Activated B cell treated with CpG ODN at 0.5 μM for 24 hours (primary cell): ENCODE measurements at regions not wholly inside any gene's neighbourhood (a gene's known extent, or its start where the extent isn't known, plus 50 kb on each side); places are given as distances from the start of the nearest gene placed in this dataset.

Source experiments
- ATAC-seq: fragments of 200-7000 bp; cut with Tn5 transposase; one replicate; pipeline ENCODE4 v1.10.0; 2021; ENCODE audit warnings: low read depth, mild to moderate bottlenecking, moderate library complexity
- CTCF ChIA-PET: fragments of 350-600 bp; sonication (Branson Sonifier 250); formaldehyde crosslinking; loops from one replicate; lab custom pipeline; 2021; ENCODE audit warnings: antibody characterized with exemption; lab: Charles Lee
- POLR2A ChIA-PET: fragments of 350-600 bp; sonication (Branson Sonifier 250); formaldehyde crosslinking; loops from one replicate; lab custom pipeline; 2021; ENCODE audit warnings: antibody characterized with exemption; lab: Charles Lee
- DNase-seq: peaks from one replicate; pipeline ENCODE4 v3.0.0; 2022
- H3K27ac Mint-ChIP-seq: one replicate; pipeline ENCODE4 v1.8.0; 2020; ENCODE audit warnings: mixed read lengths
- H3K27me3 Mint-ChIP-seq: one replicate; pipeline ENCODE4 v1.8.0; 2021; ENCODE audit warnings: mixed read lengths
- H3K36me3 Mint-ChIP-seq: one replicate; pipeline ENCODE4 v1.8.0; 2021; ENCODE audit warnings: low read depth, mixed read lengths
- H3K4me1 Mint-ChIP-seq: one replicate; pipeline ENCODE4 v1.8.0; 2021; ENCODE audit warnings: mixed read lengths
- H3K4me3 Mint-ChIP-seq: one replicate; pipeline ENCODE4 v1.8.0; 2020; ENCODE audit warnings: mild to moderate bottlenecking, mixed read lengths
- H3K9me3 Mint-ChIP-seq: one replicate; pipeline ENCODE4 v1.8.0; 2020; ENCODE audit warnings: mixed read lengths
- intact Hi-C: fragments of 100-400 bp; cut with micrococcal nuclease; formaldehyde crosslinking; loops from one replicate; pipeline ENCODE4 v1.15.1; 2024
- TF ChIP-seq, protein P1 (sequence below): fragments of 200-600 bp; IDR thresholded peaks from one replicate; pipeline ENCODE4 v1.8.0; 2022; ENCODE audit warnings: antibody characterized with exemption, mild to moderate bottlenecking

DNA sequence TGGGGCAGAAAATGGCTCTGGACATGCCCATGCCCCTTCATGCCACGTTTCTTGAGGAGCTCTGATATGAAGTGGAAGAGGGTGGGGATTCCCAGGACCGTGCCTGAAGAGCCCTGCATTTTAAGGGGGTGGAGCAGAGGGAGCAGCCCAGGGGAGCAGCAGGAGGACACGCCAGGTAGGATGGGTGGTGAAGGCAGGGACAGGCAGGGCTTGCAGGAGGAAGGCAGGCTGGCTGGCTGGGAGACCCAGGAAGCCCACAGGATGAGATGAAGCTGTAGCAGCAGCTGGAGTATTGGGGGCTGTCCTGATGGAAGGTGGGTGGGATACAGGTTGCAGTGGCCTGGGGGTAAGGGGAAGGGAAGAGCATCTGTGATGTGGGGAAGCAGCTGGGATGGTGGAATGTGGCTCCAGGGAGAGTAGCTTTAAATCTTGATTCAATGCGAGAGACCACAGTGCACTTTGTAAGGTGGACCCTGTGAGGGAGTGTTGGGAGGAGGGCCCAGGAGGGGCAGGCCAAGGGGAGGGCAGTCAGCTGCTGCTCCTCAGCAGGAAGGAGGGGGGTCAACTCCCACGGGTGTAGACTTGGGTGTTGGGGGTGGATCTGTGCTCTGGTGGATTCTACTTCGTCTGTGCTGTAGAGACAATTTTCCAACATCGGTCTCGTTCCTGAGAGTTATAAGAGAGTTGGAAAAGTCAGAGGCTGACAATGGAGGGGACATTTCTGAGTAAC lies 242.6 kb upstream of the IRX4 start:
- TF ChIP-seq, protein P1, sequence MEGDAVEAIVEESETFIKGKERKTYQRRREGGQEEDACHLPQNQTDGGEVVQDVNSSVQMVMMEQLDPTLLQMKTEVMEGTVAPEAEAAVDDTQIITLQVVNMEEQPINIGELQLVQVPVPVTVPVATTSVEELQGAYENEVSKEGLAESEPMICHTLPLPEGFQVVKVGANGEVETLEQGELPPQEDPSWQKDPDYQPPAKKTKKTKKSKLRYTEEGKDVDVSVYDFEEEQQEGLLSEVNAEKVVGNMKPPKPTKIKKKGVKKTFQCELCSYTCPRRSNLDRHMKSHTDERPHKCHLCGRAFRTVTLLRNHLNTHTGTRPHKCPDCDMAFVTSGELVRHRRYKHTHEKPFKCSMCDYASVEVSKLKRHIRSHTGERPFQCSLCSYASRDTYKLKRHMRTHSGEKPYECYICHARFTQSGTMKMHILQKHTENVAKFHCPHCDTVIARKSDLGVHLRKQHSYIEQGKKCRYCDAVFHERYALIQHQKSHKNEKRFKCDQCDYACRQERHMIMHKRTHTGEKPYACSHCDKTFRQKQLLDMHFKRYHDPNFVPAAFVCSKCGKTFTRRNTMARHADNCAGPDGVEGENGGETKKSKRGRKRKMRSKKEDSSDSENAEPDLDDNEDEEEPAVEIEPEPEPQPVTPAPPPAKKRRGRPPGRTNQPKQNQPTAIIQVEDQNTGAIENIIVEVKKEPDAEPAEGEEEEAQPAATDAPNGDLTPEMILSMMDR: no peak

DNA sequence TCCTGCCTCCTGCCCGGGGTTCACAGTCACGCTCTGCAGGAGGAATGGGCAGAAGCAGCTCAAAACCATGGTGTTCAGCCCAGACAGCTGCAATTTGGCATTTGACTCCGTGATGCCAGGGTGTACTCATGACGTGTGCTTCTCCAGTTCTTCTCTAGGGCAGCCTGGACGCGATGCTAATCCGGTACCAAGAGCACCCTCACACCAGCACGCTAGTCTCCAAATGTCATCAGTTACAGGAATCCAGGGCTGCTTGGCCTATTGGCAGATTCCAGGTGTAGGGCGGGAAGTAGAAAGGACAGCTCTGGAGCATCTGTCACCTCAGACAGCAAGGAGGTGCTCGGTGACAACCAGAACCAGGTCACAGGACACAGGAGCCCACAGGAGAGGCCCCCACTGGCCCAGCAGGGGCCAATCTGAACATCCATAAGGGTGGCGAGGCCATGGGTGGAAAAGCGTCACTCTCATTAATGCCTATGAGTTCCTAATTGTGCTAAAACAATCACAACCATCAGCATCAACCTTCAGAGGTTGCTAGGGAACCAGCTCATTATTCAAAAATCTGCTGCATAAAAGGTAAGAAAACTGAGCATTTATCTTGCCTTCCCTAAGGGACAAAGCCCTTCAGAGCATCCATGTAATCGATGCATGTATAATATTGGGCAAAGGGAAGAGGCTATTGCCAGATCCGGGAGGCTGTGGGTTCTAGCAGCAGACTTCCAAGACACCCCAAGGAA lies 241.9 kb upstream of the IRX4 start:
- ChIA-PET POLR2A (no interaction called here), CTCF (no interaction called here)
- H3K4me1 Mint-ChIP-seq: no peaks in the 10 kb centered on the region
- H3K36me3 Mint-ChIP-seq: no peaks in the 10 kb centered on the region
- H3K9me3 Mint-ChIP-seq: peaks cover 10% of the 10 kb centered on the region
- ATAC-seq (no peak), DNase-seq (no peak)
- no peak overlapping the region for H3K4me3 Mint-ChIP-seq
- TF ChIP-seq, protein P1: no peak
- no peak overlapping the region for H3K27ac Mint-ChIP-seq
- H3K27me3 Mint-ChIP-seq: no peaks in the 10 kb centered on the region
- intact Hi-C loops: no loop called here

More for the DNA sequence above, 242.6 kb upstream of the IRX4 start:
- POLR2A ChIA-PET: no interaction called here
- Mint-ChIP-seq H3K4me1 (no peaks in the 10 kb centered on the region), H3K36me3 (no peaks in the 10 kb centered on the region), H3K27ac (no peak overlapping the region), H3K9me3 (peaks cover 10% of the 10 kb centered on the region), H3K27me3 (no peaks in the 10 kb centered on the region), H3K4me3 (no peak overlapping the region)
- CTCF ChIA-PET: no interaction called here
- no peak for DNase-seq
- intact Hi-C loops: no loop called here
- ATAC-seq: no peak

DNA sequence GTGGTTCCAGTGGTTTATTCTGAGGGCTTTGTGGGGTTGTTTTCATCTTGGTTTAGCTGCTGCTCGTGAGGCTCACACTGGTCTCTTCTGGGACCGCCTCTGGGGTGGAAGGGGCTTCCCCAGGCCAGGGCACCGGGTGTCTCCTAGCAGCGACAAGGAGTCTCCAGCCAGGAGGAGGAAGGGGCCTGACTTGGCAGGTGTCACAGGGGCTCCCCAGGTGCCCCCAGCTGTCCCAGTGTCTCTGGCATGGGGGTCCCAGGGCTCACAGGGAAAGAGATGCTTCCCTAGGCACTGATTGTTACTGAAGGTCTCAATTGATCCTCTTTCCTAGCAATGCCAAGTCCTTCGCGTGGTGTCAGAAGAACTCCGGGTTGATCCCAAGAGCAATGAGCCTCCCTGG lies 241.1 kb upstream of the IRX4 start:
- Mint-ChIP-seq H3K27ac (no peak overlapping the region), H3K4me1 (no peaks in the 10 kb centered on the region)

DNA sequence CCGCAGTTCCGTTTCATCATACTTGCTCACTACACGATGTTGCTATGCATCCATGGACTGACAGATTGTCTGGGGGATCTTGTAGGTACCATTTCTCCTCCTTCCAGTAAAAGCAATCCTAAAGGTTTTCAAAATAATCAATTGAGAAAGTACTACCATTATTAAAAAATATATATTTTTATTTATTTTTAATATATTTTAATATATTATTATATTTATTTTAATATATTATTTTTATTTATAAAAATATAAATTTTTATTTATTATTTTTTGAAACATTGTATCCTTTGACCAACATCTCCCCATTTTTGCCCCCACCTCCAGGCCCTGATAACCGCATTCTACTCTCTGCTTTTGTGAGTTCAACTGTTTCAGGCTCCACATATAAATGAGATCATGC lies 237.6 kb upstream of the IRX4 start:
- intact Hi-C loops: no loop called here
- H3K9me3 Mint-ChIP-seq: peaks cover 10% of the 10 kb centered on the region
- ChIA-PET CTCF (no interaction called here), POLR2A (no interaction called here)
- TF ChIP-seq, protein P1: no peak
- H3K4me3 Mint-ChIP-seq: no peak overlapping the region
- H3K27ac Mint-ChIP-seq: no peak overlapping the region
- DNase-seq: no peak
- H3K36me3 Mint-ChIP-seq: no peaks in the 10 kb centered on the region
- ATAC-seq: no peak
- H3K27me3 Mint-ChIP-seq: no peaks in the 10 kb centered on the region
- no peaks in the 10 kb centered on the region for H3K4me1 Mint-ChIP-seq

More for the DNA sequence above, 241.1 kb upstream of the IRX4 start:
- ChIA-PET CTCF (no interaction called here), POLR2A (no interaction called here)
- no peak for ATAC-seq
- DNase-seq: no peak
- TF ChIP-seq, protein P1: no peak
- Mint-ChIP-seq H3K27me3 (no peaks in the 10 kb centered on the region), H3K36me3 (no peaks in the 10 kb centered on the region), H3K9me3 (peaks cover 10% of the 10 kb centered on the region), H3K4me3 (no peak overlapping the region)
- intact Hi-C loops: no loop called here

DNA sequence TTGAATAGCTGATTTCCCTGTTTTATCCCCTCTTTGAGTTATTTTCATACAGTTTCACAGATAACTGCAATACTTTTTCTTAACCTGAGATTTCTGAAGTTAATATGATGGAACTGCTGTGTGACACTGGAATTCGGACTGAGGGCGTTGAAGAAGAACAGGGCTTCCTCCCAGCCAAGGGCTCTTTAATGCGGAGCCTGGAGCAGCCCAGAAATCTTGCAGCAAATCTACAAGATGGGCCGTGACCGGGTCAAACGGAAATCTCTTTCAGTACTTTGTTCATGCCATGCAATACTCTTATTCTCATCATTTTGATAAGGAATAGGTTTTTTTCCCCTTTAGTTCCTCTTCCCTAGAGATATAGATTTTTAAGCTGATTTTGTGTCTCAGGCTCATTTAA lies 236.8 kb upstream of the IRX4 start:
- intact Hi-C loops: no loop called here
- ChIA-PET POLR2A (no interaction called here), CTCF (no interaction called here)
- Mint-ChIP-seq H3K4me1 (no peaks in the 10 kb centered on the region), H3K27ac (no peak overlapping the region), H3K36me3 (no peaks in the 10 kb centered on the region), H3K27me3 (no peaks in the 10 kb centered on the region), H3K4me3 (no peak overlapping the region), H3K9me3 (peaks cover 10% of the 10 kb centered on the region)
- TF ChIP-seq, protein P1: no peak
- no peak for ATAC-seq
- no peak for DNase-seq
